ENCODE measurements at regions not wholly inside any gene's neighbourhood (a gene's known extent, or its start where the extent isn't known, plus 50 kb on each side); places are given as distances from the start of the nearest gene placed in this dataset.
A peak's percentile ranks its signal among the peaks of the same experiment; 100 is the strongest.

GRCh38 chr2:56580242-56580641, 396.5 kb downstream of the CCDC85A start:
- TF ChIP-seq EZH2phosphoT487 (IDR thresholded peaks at IDR 0.05; ENCODE audit: borderline replicate concordance, low read depth) (no peak), CTCF (IDR thresholded peaks at IDR 0.05) (no peak), JUND (IDR thresholded peaks at IDR 0.05) (peak; percentile 98), GABPA (IDR thresholded peaks at IDR 0.05; ENCODE audit: low read depth) (no peak), PBX3 (IDR thresholded peaks at IDR 0.05) (peak; percentile 96), GATA2 (CRISPR knock-in tag; IDR thresholded peaks at IDR 0.05) (no peak), REST (IDR thresholded peaks at IDR 0.05; ENCODE audit: low read depth, low read length) (no peak), SMC3 (IDR thresholded peaks at IDR 0.05; ENCODE audit: low read depth, low read length) (no peak), EP300 (IDR thresholded peaks at IDR 0.05; ENCODE audit: borderline replicate concordance in 1 of 2, low read depth in 1 of 2, low read length in 1 of 2) (peak; percentile 64 to 99), USF1 (IDR thresholded peaks at IDR 0.05; ENCODE audit: borderline replicate concordance, low read depth) (no peak)
